Ovary (tissue), 7 donors: ENCODE measurements at regions not wholly inside any gene's neighbourhood (a gene's known extent, or its start where the extent isn't known, plus 50 kb on each side); places are given as distances from the start of the nearest gene placed in this dataset.

ENCODE experiments used
- DNase-seq, 5 donors: peaks; one replicate each; pipeline ENCODE4 v3.0.0-alpha.2; 2019 to 2020
- H3K27ac ChIP-seq, 2 donors: fragments of 200-600 bp; one replicate each; pipeline versions ENCODE4 v1.5.1 to v1.8.0; 2019 to 2022
- H3K27me3 ChIP-seq: fragments of 200-600 bp; one replicate; pipeline ENCODE4 v1.8.0; 2022
- H3K36me3 ChIP-seq: fragments of 200-600 bp; sonication (generic); one replicate; pipeline ENCODE4 v1.5.1; 2019
- H3K4me1 ChIP-seq: one replicate; pipeline ENCODE4 v1.8.1; 2013; ENCODE audit warnings: mild to moderate bottlenecking, moderate library complexity; ENCODE audit not compliant: insufficient read depth
- H3K4me3 ChIP-seq: fragments of 200-600 bp; sonication (generic); one replicate; pipeline ENCODE4 v1.5.1; 2017
- H3K9me3 ChIP-seq, 2 donors: fragments of 200-600 bp in 1 of 2; sonication (generic) in 1 of 2; one replicate each; pipeline versions ENCODE4 v1.5.1 to v1.8.1; 2013 to 2019; ENCODE audit warnings: mild to moderate bottlenecking in 1 of 2, moderate library complexity in 1 of 2
- CTCF ChIP-seq, 3 donors: fragments of 450-650 bp in 2 of 3; fragments of 200-600 bp in 1 of 3; IDR thresholded peaks; one replicate each; pipeline versions ENCODE4 v1.5.1 to v1.8.0; 2016 to 2022; ENCODE audit warnings: antibody characterized with exemption in 3 of 3, mild to moderate bottlenecking in 1 of 3
- EP300 ChIP-seq: sonication (generic); formaldehyde crosslinking; IDR thresholded peaks from one replicate; pipeline ENCODE4 v1.6.1; 2017; ENCODE audit warnings: antibody characterized with exemption
- POLR2A ChIP-seq: fragments of 450-650 bp; IDR thresholded peaks from one replicate; pipeline ENCODE4 v1.6.1; 2017; ENCODE audit warnings: antibody characterized with exemption, mild to moderate bottlenecking, moderate library complexity
- WGBS, 3 donors: extraction: QIAGEN DNeasy Blood & Tissue Kit in 1 of 3; methylation state at CpG; one replicate each; pipeline versions ENCODE4 v1.1.5 to v1.1.7; 2013 to 2017; 5-methylcytosine and 5-hydroxymethylcytosine counted together
- intact Hi-C, 4 donors: fragments of 100-400 bp; cut with DNase I; formaldehyde crosslinking; loops; one replicate each; pipeline versions ENCODE4 v1.11.0 to v1.15.1; 2022 to 2023
- donor health status: DM: no; HTN: no; CAD: no; lungs with moderate emphysema.
- donor health status: DM: no; HTN: no; CAD: no.
- donor health status: Bipolar disorder and iron deficiency.
- donor health status: DM: no; HTN: no; CAD: no.
- donor health status: DM: yes; HTN: yes; CAD: no.

GRCh38 chr7:13067036-13067435 is 379.6 kb downstream of the ARL4A start:
- Histone ChIP-seq H3K27me3 (no peaks in the 10 kb centered on the region), H3K4me1 (no peaks in the 10 kb centered on the region), H3K4me3 (no peak overlapping the region), H3K27ac (no peak overlapping the region), H3K9me3 (no peaks in the 10 kb centered on the region), H3K36me3 (no peaks in the 10 kb centered on the region)
- TF ChIP-seq CTCF (IDR thresholded peaks at IDR 0.05), result no peak
- TF ChIP-seq EP300, result no peak
- TF ChIP-seq POLR2A, result no peak
- no peak for DNase-seq
- WGBS, 3 donors, result 60 to 74% (median 64%) methylated on average over 5 of the region's 5 CpGs
- intact Hi-C loops, result no loop called here

DNA sequence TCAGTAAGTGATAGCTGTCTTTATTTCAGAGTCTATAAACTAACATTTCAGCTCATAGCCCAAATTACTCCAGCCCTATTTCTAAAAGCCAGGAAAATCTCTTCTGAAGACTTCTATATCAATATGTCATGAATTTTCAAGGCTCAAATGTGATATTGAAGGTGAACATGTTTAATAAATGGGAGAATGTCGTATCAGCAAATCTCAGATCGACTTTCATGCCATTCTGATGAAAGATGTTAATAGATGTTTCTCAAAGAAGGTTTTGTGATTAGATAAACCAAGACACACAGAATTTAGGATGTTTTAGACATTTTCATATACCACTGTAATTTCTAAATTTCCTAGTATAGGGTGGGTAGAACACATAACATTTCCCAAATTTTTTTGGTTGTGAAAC is 380.6 kb downstream of the ARL4A start:
- H3K27ac ChIP-seq, result no peak overlapping the region
- no peaks in the 10 kb centered on the region for H3K36me3 ChIP-seq
- H3K9me3 ChIP-seq, result no peaks in the 10 kb centered on the region
- TF ChIP-seq POLR2A (no peak), EP300 (no peak), CTCF (IDR thresholded peaks at IDR 0.05) (no peak)
- H3K27me3 ChIP-seq, result no peaks in the 10 kb centered on the region
- H3K4me1 ChIP-seq, result no peaks in the 10 kb centered on the region
- no peak overlapping the region for H3K4me3 ChIP-seq
- no peak for DNase-seq
- intact Hi-C loops, result no loop called here
- WGBS, 3 donors, result 87 to 93% (median 89%) methylated on average over 2 of the region's 2 CpGs

- TF ChIP-seq CTCF (IDR thresholded peaks at IDR 0.05) (no peak), EP300 (no peak), POLR2A (no peak)
- Histone ChIP-seq H3K9me3 (no peaks in the 10 kb centered on the region), H3K4me1 (no peaks in the 10 kb centered on the region), H3K27me3 (no peaks in the 10 kb centered on the region), H3K36me3 (no peaks in the 10 kb centered on the region), H3K4me3 (no peak overlapping the region), H3K27ac (no peak overlapping the region)
- DNase-seq, result no peak
- 34 to 44% (median 42%) methylated on average over 1 of the region's 1 CpG for WGBS, 3 donors
- intact Hi-C loops, result no loop called here
Observed at GRCh38 chr7:13069841-13070240, 382.4 kb downstream of the ARL4A start.

DNA sequence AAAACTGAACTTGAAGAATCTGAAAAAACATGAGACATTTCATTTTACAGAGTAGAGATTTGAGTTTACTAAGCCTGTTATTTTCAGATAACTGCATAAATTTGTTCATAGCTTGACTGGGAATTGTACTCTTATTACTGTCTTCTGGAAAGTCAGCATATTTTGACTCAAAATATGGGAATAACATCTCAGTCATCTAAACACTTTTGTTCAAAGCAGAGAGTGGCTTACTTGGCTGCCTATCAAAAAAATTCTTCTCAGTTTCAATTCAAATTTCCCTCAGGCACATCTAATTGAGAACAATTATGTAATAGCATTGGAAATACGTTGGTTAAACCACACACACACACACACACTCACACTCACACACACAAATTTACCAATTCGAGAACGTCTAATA is 384.6 kb downstream of the ARL4A start:
- 11 to 33% (median 12%) methylated on average over 3 of the region's 3 CpGs for WGBS, 3 donors
- no peaks in the 10 kb centered on the region for H3K36me3 ChIP-seq
- H3K4me3 ChIP-seq, result no peak overlapping the region
- DNase-seq, result no peak
- H3K27ac ChIP-seq, result no peak overlapping the region
- no peaks in the 10 kb centered on the region for H3K27me3 ChIP-seq
- intact Hi-C loops, result no loop called here
- H3K4me1 ChIP-seq, result no peaks in the 10 kb centered on the region
- TF ChIP-seq CTCF (IDR thresholded peaks at IDR 0.05) (no peak), EP300 (no peak), POLR2A (no peak)
- H3K9me3 ChIP-seq, result no peaks in the 10 kb centered on the region

GRCh38 chr7:13077466-13077865 is 390.0 kb downstream of the ARL4A start:
- intact Hi-C loops, result no loop called here
- Histone ChIP-seq H3K4me3 (no peak overlapping the region), H3K4me1 (no peaks in the 10 kb centered on the region), H3K27ac (no peak overlapping the region), H3K9me3 (no peaks in the 10 kb centered on the region), H3K36me3 (no peaks in the 10 kb centered on the region), H3K27me3 (no peaks in the 10 kb centered on the region)
- WGBS, 3 donors, result 81 to 82% (median 82%) methylated on average over 3 of the region's 3 CpGs
- TF ChIP-seq EP300 (no peak), POLR2A (no peak), CTCF (IDR thresholded peaks at IDR 0.05) (no peak)
- no peak for DNase-seq
